Adipose tissue (tissue), 3 donors: ENCODE measurements at regions not wholly inside any gene's neighbourhood (a gene's known extent, or its start where the extent isn't known, plus 50 kb on each side); places are given as distances from the start of the nearest gene placed in this dataset.

ENCODE experiments used
- H3K27ac ChIP-seq: one replicate; pipeline ENCODE4 v1.5.1; 2013; ENCODE audit warnings: low read depth, low read length
- WGBS, 3 donors: extraction: QIAGEN DNeasy Blood & Tissue Kit; methylation state at CpG; one replicate each; pipeline ENCODE4 v1.1.7; 2013; 5-methylcytosine and 5-hydroxymethylcytosine counted together
- donor health status: healthy with polysubstance abuse.
- donor health status: Bipolar disorder and iron deficiency.
- donor health status: healthy.

DNA sequence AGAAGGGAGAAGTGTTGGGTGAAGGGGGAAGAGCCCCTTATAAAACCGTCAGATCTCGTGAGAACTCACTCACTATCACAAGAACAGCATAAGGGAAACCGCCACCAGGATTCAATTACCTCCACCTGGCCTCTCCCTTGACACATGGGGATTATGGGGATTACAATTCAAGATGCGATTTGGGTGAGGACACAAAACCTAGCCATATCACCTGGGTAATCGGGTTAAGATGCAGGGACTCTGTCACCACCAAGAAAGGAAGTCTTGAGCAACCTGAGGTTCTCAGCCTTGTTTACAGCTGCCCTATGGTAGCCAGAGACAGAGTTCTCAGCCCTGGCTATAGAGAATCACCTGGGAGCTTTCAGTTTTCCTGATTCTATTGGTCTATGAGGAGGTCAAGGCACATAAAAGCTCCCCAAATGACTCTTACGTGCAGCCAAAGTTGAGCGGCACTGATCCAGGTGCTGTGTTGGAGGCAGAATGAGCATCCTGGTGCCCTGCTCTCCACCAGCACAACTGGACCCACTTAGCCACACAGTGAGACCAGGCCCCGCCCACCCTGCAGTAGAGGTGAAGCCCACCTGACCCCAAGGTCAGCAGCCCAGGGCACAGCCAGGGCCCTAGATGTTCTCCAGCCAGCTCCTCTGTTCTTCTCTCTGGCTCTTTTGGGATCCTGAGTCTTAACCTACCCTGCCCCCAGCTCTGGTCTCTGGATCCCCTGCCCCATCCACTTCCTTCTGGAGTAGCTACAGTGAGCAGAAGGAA, 138.5 kb upstream of the CDH5 start:
- no peak overlapping the region for H3K27ac ChIP-seq
- WGBS, 3 donors: 80 to 86% (median 84%) methylated on average over 8 of the region's 8 CpGs

DNA sequence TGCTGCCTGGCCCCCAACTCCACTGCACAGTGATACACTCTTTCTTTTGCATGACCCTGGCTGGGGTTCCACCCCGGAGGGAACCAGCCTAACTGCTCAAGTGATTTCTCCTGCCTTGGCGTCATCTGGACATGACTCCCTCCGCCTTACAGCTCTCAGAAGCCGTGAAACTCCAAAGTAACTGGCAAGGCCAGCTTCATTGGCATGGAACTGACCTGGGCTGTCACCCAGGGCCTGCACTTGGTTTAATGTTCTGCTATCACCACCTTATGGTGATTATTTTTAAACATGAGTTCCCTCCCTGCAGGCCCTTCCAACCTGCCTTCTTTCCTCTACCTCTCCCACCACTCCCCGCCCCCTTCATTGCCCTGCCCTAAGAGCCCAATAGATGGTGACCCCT, 139.7 kb upstream of the CDH5 start:
- no peak overlapping the region for H3K27ac ChIP-seq
- 87 to 95% (median 92%) methylated on average over 5 of the region's 5 CpGs for WGBS, 3 donors

DNA sequence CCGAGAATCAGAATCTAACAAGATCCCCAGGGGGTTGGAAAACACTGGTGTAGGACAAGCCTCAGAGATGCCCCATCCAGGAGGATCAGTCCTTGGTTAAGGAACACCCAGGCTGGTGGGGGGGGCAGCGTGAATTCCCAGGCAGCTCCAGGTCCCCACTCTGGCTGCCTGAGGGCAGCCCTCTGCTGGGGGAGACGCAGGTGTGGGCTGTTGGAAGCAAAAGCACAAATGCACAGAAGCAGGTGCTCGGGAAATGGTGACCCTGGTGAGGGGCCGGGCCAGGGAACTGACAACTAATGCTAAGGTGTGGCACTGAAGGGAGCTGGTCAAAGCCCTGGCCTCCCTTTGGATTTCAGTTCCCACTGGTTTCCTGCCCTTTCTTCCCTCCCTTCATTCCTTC, 140.8 kb upstream of the CDH5 start:
- no peak overlapping the region for H3K27ac ChIP-seq
- 82 to 94% (median 92%) methylated on average over 5 of the region's 5 CpGs for WGBS, 3 donors

DNA sequence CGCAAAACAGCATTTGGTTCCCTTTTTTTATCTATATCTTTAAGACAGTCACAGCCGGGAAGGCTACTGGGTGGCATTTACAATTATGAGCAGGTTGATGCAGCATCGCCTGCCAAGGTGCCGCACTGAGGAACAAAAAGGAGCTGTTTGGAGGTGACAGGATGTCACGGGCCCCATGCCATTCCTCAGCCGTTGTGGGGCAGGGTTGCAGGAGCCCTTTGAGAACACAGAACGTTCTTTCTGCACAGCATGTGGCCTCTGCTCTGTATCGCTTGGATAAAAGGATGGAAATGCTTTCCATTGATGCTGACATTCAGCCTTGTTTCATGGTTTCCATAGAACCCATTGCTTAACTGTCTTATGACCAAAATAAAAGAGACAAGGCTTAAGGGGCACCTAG, 141.9 kb upstream of the CDH5 start:
- no peak overlapping the region for H3K27ac ChIP-seq
- WGBS, 3 donors: 31 to 49% (median 47%) methylated on average over 8 of the region's 8 CpGs

DNA sequence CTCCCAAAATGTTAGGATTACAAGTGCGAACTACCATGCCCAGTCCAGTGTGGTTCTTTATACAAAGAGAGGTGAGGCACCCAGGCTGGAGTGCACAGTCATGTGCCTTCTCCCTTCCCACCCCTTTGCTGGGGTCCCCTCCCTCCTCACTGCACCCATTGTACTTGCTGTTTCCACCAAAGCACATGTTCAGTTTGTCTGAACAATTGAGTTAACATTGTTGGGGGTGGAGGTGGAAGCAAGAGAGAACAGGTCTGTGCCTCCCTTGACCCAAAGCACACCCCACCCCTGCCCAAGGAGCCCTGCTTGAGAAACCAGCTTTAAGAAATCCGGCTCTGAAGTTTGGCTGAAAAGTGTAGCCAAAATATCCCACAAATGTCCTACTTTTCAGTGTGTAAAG, 142.3 kb upstream of the CDH5 start:
- H3K27ac ChIP-seq: no peak overlapping the region
- WGBS, 3 donors: 66 to 73% (median 72%) methylated on average over 2 of the region's 2 CpGs

DNA sequence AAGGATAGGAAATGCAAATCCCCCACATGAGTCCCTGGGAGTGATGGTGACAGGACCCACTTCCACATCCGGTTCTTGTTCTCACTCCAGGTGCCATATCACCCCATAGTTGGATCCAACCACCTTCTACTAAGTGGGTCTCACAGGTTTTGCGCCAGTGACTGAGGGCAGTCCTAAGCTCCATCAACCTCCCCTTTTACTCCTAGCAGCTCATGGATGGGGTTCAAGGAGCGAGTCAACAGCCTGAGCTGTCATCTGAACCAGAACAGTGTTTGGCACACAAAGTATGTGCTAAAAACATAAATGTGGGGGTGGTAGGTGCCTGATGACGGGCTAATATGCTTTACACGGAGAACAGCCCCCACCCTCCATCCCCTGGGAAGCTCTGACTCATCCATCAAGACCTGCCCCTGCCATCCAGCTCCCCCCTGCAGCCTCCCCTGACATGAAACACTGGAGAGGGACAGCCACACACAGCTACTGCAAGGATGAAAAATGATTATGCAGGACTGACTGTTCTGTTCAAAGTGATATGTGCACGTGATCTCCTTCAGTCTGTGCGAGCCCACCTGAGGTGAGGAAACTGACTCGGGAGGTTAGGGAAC, 143.2 kb upstream of the CDH5 start:
- no peak overlapping the region for H3K27ac ChIP-seq
- WGBS, 3 donors: 45 to 52% (median 49%) methylated on average over 8 of the region's 8 CpGs

DNA sequence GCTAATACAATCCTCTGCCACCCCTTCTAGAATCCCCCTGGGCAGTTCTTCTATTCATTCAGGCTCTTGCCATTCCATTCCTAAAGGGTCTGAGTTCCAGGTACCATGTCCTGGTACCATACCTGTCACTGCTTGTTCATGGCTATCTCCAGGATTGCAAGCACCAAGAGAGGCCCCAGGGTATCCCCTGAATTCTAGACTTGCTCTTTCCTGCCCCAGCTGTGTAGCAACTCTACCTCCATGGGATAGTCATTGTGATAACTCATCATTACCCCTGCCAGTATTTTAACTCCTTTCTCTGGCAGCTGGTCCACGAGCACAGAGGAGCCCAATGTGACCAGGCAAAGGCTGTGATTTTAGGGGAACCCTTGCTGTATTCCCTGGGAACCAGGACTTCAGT, 143.7 kb upstream of the CDH5 start:
- WGBS, 3 donors: 75 to 83% (median 78%) methylated on average over 1 of the region's 1 CpG
- no peak overlapping the region for H3K27ac ChIP-seq

DNA sequence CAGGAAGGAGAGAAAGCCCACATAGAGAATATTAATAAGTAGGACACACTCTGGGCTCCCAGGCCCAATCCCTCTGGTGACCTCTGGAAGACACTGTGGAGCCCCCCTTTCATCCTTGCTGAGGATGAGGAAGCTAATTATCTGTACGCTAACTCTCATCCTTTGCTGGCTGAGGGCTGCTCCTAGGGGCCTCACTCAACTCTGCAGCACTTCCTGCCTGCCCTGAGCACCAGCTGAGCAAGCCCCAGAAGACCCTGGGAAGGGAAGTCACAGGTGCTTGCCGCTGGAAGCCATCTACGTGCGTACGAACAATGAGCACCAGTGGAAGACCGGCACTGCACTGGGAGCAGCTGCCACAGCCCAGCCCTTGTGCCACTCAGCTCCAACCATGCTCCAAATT, 145.8 kb upstream of the CDH5 start:
- H3K27ac ChIP-seq: no peak overlapping the region
- 38 to 44% (median 40%) methylated on average over 6 of the region's 6 CpGs for WGBS, 3 donors

DNA sequence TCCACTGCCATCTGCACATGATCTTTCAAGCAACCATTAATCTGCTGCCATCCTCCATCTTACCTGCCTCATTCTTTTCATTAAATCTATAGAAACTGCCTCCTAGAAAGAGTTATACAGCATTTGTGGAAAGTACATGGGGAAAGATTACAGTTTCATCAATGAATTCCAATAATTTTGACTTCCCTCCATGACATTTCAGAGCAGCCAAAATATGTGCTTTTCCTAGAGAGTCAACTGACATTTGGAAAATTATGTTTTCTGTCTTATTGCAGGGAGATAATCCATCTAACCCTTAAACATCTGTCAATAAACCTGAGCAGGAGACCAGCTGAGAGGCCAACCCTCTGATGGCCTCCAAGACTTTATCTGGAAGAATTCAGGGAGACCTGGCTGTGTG, 147.0 kb upstream of the CDH5 start:
- no peak overlapping the region for H3K27ac ChIP-seq

DNA sequence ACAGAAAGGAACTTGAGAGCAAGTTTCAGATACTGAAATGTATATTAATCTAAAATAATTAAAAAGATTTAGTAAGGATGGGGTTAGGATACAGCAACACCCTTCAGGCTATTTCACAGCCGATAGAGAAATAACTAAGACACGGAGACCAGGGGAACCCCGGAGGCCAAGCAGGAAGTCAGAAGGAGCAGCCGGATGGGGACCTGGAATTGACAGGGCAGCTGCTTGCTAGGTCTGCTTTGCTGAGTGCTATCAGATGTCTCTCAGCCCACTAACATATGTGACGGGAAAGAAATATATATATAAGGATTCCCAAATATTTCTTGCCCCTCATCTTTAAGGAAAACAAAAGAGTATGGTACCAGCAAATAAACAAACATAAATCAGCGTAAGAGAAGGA, 154.1 kb upstream of the CDH5 start:
- 33 to 47% (median 43%) methylated on average over 6 of the region's 6 CpGs for WGBS, 3 donors

DNA sequence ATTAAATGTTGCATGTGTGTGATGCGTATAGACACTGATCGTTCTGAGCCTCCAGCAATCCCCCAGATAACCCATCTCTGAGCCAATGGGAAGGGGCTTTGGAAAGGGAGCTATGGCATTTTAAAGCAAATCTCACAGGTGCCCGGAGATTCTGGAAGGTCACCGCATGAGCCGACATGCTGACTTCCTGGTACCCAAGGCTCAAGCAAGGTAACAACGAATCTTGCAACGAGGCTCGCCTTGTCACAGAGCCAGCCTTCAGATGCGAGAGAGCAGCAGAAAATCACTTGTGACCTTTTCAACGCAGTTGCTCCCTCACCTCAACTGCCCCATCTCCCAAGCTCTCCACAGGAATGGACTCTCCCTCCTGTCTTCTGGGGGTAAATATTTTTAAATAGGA, 154.8 kb upstream of the CDH5 start:
- WGBS, 3 donors: 76 to 92% (median 90%) methylated on average over 10 of the region's 10 CpGs
- H3K27ac ChIP-seq: no peak overlapping the region

More for the DNA sequence above, 154.1 kb upstream of the CDH5 start:
- H3K27ac ChIP-seq: no peak overlapping the region

DNA sequence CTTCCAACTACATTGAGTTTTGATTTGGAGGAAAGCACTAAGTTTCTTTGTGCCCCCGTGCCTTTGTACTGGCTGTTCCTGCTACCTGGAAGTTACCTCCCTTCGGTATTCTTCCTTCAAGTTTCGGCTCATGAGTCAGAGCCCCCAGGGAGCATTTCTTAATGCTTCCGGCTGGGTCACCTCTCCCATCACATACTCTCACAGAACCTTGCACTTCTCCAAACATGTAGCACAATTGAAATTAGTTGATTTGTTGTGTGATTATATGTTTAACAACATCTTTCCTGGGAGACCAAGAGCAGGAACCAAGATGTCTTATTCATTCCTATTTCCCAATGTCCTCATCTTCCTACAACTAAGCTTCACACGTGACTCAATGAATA, 158.6 kb upstream of the CDH5 start:
- H3K27ac ChIP-seq: peak overlapping the region; percentile 3
- WGBS, 3 donors: 69 to 78% (median 70%) methylated on average over 5 of the region's 5 CpGs

DNA sequence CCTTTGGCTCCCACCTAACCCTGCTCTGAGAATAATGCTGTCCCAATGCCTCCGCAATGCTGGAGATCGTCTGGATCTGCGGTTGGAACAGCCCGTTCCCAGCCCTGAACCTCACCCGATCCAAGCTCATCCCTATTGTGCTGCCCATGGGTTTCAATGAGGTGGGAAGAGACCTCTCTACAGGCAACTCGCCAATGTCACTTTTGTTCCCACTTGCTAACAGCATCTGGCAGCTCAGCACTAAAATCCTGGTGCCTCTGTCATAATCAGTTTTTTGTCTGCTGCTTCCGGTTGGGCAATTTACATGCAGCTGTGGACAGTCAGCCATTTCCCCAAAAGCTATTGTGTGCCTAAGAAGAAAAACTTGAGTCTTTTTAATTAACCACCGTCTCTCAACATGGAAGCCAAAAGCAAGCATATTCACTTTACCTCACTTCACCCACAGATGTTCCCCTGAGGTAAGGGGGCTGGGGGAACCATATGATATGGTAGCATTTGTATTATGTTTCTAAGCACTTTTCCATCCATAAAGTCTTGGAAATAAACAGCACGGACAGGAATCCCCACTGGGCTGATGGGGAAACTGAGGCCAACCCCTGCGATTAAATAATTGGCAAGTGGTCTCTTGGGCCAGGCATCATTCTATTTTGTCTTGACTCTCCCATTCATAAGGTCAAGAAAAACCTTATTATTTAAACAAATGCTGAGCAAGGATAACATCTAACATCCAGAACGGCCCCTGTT, 159.2 kb upstream of the CDH5 start:
- peak overlapping the region; percentile 3 for H3K27ac ChIP-seq
- 65 to 80% (median 68%) methylated on average over 11 of the region's 11 CpGs for WGBS, 3 donors

DNA sequence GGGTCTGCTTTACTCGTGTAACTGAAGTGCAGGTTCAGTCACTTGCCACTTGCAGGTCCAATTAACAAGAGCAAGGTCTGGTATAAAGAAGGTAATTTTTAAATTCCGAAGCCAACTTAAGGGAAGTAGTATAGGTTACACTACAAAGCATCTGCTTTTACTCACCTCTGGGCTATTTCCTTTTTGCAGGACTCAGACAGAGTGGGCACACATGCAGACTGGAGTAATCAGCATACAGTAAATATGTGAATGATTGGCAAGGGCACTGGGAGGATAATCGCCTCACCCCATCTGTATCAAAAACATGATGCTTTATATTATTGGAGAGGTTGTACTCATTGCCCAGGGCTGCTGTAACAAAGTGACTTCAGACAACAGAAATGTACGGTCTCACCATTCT, 160.1 kb upstream of the CDH5 start:
- no peak overlapping the region for H3K27ac ChIP-seq
- 74 to 81% (median 76%) methylated on average over 4 of the region's 4 CpGs for WGBS, 3 donors

DNA sequence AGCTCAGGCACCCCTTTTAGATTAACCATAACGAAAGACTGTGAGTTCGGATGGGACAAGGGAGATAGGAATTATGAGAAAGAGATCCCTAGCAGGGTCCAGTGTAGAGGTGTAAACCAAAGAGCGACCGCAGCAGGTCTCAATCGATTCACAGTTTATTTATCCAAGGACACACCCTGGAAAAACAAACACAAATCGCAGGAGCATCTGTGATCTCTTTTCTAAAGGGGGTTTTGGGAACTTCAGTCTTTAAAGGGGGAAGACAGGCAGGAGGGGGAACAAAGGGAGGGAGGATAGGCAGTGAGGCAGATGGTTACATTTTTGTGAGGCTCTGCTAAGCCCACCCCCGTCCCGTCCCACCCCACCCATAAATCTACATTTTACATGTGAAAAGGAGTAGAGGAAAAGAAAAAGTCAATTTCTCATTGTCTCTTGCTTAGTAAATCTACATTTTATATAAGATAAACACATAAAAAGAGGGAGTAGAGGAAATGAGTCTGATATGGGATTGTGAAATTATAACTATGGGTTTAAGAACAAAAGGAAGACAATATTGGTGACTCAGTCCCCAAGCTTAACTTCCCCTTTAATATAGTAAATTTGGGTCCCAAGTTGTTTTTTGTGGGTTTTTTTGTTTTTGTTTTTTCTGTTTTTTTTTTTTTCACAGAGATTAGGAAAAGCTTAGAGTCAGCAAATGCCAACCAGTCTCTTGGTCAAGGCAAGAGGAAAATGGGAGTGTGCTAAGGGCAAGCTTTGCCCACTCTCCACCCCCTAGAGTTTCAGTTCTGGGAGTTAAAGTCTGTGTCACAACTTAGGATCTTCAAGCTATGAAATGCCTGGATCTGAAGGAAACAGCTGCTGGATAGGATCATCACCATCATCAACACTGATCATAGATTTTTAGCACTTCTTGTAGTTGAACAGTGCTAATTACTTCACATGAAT, 160.9 kb upstream of the CDH5 start:
- 25 to 62% (median 62%) methylated on average over 8 of the region's 8 CpGs for WGBS, 3 donors
- no peak overlapping the region for H3K27ac ChIP-seq

DNA sequence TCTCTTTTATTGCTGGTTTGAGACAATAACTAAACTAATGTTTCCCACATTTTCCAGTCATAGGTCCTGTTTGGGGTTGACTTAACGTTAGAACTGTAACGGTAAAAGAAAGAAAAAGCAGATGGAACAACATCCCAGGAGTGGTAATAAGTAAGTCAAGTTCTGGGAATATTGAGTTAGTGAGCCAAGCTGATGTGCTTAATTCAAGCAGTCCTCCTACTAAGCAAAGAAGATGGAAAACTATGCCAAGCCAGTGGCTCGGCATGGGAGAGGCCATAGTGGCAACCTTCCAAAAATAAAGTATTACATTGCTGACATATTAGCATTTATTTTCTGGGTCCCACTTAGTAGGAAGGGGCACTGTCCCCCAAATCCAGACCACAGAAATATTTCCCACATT, 161.7 kb upstream of the CDH5 start:
- 41 to 62% (median 49%) methylated on average over 3 of the region's 3 CpGs for WGBS, 3 donors
- H3K27ac ChIP-seq: no peak overlapping the region

DNA sequence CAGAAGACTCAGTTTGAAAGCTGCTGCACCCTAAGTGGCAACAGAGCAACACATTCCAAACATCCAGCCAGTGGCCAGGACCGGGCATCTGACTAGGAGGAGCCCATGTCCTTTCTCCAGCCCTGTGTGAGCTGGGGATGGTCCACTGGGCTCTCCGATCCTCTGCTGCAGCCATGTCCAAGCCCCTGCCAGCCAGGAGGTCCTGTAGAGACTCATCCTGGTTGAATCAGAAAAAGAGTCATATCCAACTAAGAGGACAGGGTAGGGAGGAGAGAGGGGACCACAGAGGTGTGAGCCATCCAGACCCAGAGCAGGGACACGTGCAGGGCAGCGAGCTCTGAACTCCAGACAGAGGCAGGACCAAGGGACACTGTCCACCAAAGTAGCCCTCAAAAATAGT, 163.0 kb upstream of the CDH5 start:
- 77 to 95% (median 93%) methylated on average over 4 of the region's 4 CpGs for WGBS, 3 donors
- H3K27ac ChIP-seq: no peak overlapping the region

DNA sequence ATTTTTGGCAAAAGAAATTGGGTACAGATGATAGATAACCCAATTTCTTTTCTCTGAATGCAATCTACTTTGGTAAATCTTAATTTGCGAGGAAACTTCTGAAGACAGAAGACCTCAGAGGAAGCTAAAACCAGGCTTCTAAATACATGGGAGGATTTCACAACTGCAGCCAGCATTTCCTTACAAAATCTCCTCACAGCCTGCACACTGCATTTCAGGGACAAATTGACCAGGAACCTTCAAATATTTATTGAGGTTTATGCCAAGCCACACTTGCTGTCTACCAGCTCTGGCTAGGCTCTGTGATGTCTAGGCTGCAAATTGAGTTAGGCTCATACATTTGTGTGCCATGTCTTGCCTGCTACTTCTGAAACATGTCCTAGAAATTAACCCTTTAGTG, 167.3 kb upstream of the CDH5 start:
- no peak overlapping the region for H3K27ac ChIP-seq
- WGBS, 3 donors: 45 to 90% (median 51%) methylated on average over 1 of the region's 1 CpG

DNA sequence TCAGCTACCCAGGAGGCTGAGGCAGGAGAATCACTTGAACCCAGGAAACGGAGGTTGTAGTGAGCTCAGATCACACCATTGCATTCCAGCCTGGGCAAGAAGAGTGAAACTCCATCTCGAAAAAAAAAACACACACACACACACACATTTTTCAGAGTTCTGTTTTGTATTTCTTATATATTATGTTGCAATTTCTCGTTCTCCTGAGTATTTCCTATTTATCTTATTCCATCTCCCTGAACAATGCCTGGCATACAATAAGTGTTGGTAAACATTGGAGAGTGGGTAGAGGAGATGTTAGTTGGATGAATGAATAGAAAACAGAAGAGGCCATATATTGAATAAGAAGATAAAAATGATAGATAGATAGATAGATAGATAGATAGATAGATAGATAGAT, 167.8 kb upstream of the CDH5 start:
- WGBS, 3 donors: 40 to 72% (median 64%) methylated on average over 3 of the region's 3 CpGs
- no peak overlapping the region for H3K27ac ChIP-seq
